ENCODE measurements at regions not wholly inside any gene's neighbourhood (a gene's known extent, or its start where the extent isn't known, plus 50 kb on each side); places are given as distances from the start of the nearest gene placed in this dataset.
"Not testable (repeated sequence)": the region's sequence is repeated elsewhere in the genome, so short reads cannot be mapped to it uniquely, and the experiment has no call there.

- TF ChIP-seq CTCF, POLR2A (IDR thresholded peaks at IDR 0.05): not testable (repeated sequence)
Observed at GRCh38 chr1:70593551-70593950, 182.5 kb downstream of the CTH start.
